NT2/D1 (cell line): ENCODE measurements at regions not wholly inside any gene's neighbourhood (a gene's known extent, or its start where the extent isn't known, plus 50 kb on each side); places are given as distances from the start of the nearest gene placed in this dataset.

ENCODE experiments used
- DNase-seq: peaks from one replicate; pipeline ENCODE4 v3.0.0-alpha.2; 2011; ENCODE audit warnings: low read depth, low spot score
- H3K27me3 ChIP-seq: 2 replicates; pipeline ENCODE4 v1.6.0; 2011; ENCODE audit warnings: mild to moderate bottlenecking; ENCODE audit not compliant: insufficient read length, insufficient read depth
- H3K36me3 ChIP-seq: 2 replicates; pipeline ENCODE4 v1.6.1; 2011; ENCODE audit warnings: mild to moderate bottlenecking, low read length, mixed read lengths; ENCODE audit not compliant: insufficient read depth, insufficient read length
- H3K4me1 ChIP-seq: 2 replicates; pipeline ENCODE4 v1.5.1; 2011; ENCODE audit not compliant: insufficient read depth, insufficient read length
- H3K4me3 ChIP-seq: 2 replicates; pipeline ENCODE4 v1.5.1; 2011; ENCODE audit warnings: low read depth; ENCODE audit not compliant: insufficient read length
- H3K9ac ChIP-seq: 2 replicates; pipeline ENCODE4 v1.6.0; 2011; ENCODE audit warnings: low read depth; ENCODE audit not compliant: insufficient read length
- H3K9me3 ChIP-seq: 2 replicates; pipeline ENCODE4 v1.5.1; 2011; ENCODE audit warnings: mild to moderate bottlenecking, low read length; ENCODE audit not compliant: insufficient read depth
- SUZ12 ChIP-seq: IDR thresholded peaks from 2 replicates; pipeline ENCODE4 v1.6.1; 2011; ENCODE audit not compliant: insufficient read length, insufficient read depth; ENCODE audit errors: extremely low read depth
- YY1 ChIP-seq: IDR thresholded peaks from 2 replicates; pipeline ENCODE4 v1.6.1; 2011; ENCODE audit not compliant: insufficient read length, insufficient read depth
- ZNF274 ChIP-seq: IDR thresholded peaks from 2 replicates; pipeline ENCODE4 v1.6.1; 2011; ENCODE audit warnings: mild to moderate bottlenecking, low read depth, low read length

DNA sequence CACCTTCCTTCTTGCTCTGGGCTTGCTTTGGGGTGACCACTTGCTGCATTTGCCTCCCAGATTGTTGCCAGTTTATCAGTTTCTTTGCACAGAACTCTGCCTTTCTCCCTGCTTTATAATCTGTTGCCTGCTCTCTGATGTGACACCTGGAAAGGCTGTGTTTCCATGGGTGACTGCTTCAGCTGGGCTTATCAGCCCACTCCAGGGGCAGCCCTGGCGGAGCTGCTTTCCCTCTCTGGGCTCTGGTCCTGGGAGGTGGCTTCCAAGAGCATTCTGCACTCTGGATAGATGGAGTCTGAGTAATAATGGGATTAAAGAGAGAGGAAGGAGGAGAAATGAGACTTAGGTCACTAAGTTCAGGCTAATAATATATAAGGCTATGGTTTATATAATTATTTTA lies 352.7 kb downstream of the TSN start:
- no peak overlapping the region for H3K4me3 ChIP-seq
- peaks cover 20% of the 10 kb centered on the region; the same call in 1 of the 2 replicates for H3K9me3 ChIP-seq
- no peaks in the 10 kb centered on the region for H3K27me3 ChIP-seq
- no peak overlapping the region for H3K9ac ChIP-seq
- no peaks in the 10 kb centered on the region for H3K36me3 ChIP-seq
- no peaks in the 10 kb centered on the region for H3K4me1 ChIP-seq
- TF ChIP-seq SUZ12 (no peak), ZNF274 (no peak), YY1 (no peak)
- DNase-seq: no peak

GRCh38 chr2:122112216-122113005 lies 357.0 kb downstream of the TSN start:
- H3K36me3 ChIP-seq: no peaks in the 10 kb centered on the region
- DNase-seq: no peak
- TF ChIP-seq YY1: no peak
- TF ChIP-seq ZNF274: no peak
- no peak for TF ChIP-seq SUZ12

GRCh38 chr2:122114421-122114820 lies 359.0 kb downstream of the TSN start:
- no peaks in the 10 kb centered on the region for H3K27me3 ChIP-seq
- no peaks in the 10 kb centered on the region for H3K9me3 ChIP-seq
- H3K9ac ChIP-seq: no peak overlapping the region
- no peak for DNase-seq
- TF ChIP-seq ZNF274 (no peak), YY1 (no peak), SUZ12 (no peak)
- H3K36me3 ChIP-seq: no peaks in the 10 kb centered on the region
- H3K4me1 ChIP-seq: no peaks in the 10 kb centered on the region
- H3K4me3 ChIP-seq: no peak overlapping the region

More at GRCh38 chr2:122112216-122113005, 357.0 kb downstream of the TSN start:
- H3K9ac ChIP-seq: no peak overlapping the region
- H3K4me3 ChIP-seq: no peak overlapping the region
- H3K27me3 ChIP-seq: no peaks in the 10 kb centered on the region
- H3K9me3 ChIP-seq: no peaks in the 10 kb centered on the region
- H3K4me1 ChIP-seq: no peaks in the 10 kb centered on the region

GRCh38 chr2:122117371-122117770 lies 361.9 kb downstream of the TSN start:
- Histone ChIP-seq H3K4me3 (no peak overlapping the region), H3K9me3 (no peaks in the 10 kb centered on the region), H3K9ac (no peak overlapping the region), H3K27me3 (no peaks in the 10 kb centered on the region), H3K4me1 (no peaks in the 10 kb centered on the region), H3K36me3 (no peaks in the 10 kb centered on the region)
- TF ChIP-seq SUZ12 (no peak), ZNF274 (no peak), YY1 (no peak)
- DNase-seq: no peak

- Histone ChIP-seq H3K4me3 (no peak overlapping the region), H3K4me1 (no peaks in the 10 kb centered on the region), H3K36me3 (no peaks in the 10 kb centered on the region), H3K27me3 (no peaks in the 10 kb centered on the region), H3K9ac (no peak overlapping the region), H3K9me3 (peaks cover 44% of the 10 kb centered on the region)
- TF ChIP-seq SUZ12 (no peak), ZNF274 (no peak), YY1 (no peak)
- DNase-seq: no peak
These were observed 373.9 kb downstream of the TSN start for GRCh38 chr2:122129399-122129798.

DNA sequence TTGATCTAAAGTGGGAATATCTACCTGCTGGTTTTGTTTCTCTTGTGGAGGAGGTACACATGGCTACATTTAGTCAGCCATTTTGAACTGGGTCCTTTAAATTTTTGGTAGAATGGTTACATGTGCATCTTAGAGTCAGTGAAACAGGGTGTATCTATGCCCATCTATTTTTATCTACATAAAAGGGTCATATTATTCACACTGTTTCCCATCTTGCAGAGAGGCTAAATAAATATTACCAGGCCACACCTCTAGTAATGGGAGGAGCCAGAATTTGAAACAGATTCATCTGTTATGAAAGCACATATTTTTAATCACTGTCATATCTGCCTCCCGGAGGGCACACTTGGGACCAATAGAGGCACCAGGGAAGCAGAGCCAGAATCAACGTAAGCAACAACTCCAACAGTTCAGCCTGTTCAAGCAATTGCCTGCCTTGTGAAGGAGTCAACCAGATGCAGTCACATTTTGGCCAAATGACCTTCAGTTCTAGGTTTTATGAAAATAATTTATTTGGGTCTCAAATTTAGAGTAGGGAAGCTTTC lies 376.8 kb downstream of the TSN start:
- Histone ChIP-seq H3K9me3 (peaks cover 35% of the 10 kb centered on the region), H3K9ac (no peak overlapping the region), H3K4me1 (no peaks in the 10 kb centered on the region), H3K36me3 (no peaks in the 10 kb centered on the region), H3K27me3 (no peaks in the 10 kb centered on the region), H3K4me3 (no peak overlapping the region)
- TF ChIP-seq YY1: no peak
- no peak for TF ChIP-seq SUZ12
- TF ChIP-seq ZNF274: no peak
- no peak for DNase-seq
